ENCODE measurements at regions not wholly inside any gene's neighbourhood (a gene's known extent, or its start where the extent isn't known, plus 50 kb on each side); places are given as distances from the start of the nearest gene placed in this dataset.

GRCh38 chr4:11636551-11636950, 207.9 kb upstream of the HS3ST1 start (continued):
- TF ChIP-seq, protein P1, sequence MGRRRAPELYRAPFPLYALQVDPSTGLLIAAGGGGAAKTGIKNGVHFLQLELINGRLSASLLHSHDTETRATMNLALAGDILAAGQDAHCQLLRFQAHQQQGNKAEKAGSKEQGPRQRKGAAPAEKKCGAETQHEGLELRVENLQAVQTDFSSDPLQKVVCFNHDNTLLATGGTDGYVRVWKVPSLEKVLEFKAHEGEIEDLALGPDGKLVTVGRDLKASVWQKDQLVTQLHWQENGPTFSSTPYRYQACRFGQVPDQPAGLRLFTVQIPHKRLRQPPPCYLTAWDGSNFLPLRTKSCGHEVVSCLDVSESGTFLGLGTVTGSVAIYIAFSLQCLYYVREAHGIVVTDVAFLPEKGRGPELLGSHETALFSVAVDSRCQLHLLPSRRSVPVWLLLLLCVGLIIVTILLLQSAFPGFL (CRISPR knock-in tag; IDR thresholded peaks at IDR 0.05; ENCODE audit: borderline replicate concordance) = no peak
- TF ChIP-seq TCF7 (CRISPR knock-in tag; IDR thresholded peaks at IDR 0.05; ENCODE audit: low read depth) = no peak
- TF ChIP-seq SOX15 (CRISPR knock-in tag; IDR thresholded peaks at IDR 0.05) = no peak
- no peak for TF ChIP-seq NR1H2 (CRISPR knock-in tag; IDR thresholded peaks at IDR 0.05)
- no peak for TF ChIP-seq TEAD4 (CRISPR knock-in tag; IDR thresholded peaks at IDR 0.05)
- TF ChIP-seq AR (CRISPR knock-in tag; IDR thresholded peaks at IDR 0.05) = no peak

DNA sequence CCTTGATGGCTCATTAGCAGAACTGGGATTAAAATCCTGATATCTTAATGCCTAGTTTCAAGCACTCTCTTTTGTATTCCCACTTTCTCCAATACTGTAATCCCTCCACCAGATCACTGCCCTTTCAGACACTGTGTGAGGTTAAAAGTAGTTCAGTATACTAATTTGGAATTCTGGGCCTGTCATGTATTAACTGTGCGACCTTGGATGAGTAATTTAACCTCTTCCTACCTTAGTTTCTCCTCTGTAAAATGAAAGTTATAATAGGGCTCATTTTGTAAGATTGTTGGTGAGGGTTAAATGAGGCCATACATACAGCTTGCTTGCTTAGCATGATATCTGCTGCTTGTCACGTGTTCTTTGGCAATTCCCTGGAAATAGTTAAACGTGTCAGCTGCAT, 207.3 kb upstream of the HS3ST1 start:
- no peak overlapping the region for H3K27ac Mint-ChIP-seq
- peaks cover 3% of the 10 kb centered on the region for H3K4me1 Mint-ChIP-seq
- H3K4me3 Mint-ChIP-seq = no peak overlapping the region
- ChIA-PET CTCF (no interaction called here), POLR2A (no interaction called here)
- peaks cover 69% of the 10 kb centered on the region for H3K36me3 Mint-ChIP-seq
- no peak for TF ChIP-seq ZNF263 (CRISPR knock-in tag; IDR thresholded peaks at IDR 0.05; ENCODE audit: low read depth)
- TF ChIP-seq PRRX2 (CRISPR knock-in tag; IDR thresholded peaks at IDR 0.05) = no peak
- TF ChIP-seq NFATC4 (CRISPR knock-in tag; IDR thresholded peaks at IDR 0.05) = no peak
- TF ChIP-seq, protein P2, sequence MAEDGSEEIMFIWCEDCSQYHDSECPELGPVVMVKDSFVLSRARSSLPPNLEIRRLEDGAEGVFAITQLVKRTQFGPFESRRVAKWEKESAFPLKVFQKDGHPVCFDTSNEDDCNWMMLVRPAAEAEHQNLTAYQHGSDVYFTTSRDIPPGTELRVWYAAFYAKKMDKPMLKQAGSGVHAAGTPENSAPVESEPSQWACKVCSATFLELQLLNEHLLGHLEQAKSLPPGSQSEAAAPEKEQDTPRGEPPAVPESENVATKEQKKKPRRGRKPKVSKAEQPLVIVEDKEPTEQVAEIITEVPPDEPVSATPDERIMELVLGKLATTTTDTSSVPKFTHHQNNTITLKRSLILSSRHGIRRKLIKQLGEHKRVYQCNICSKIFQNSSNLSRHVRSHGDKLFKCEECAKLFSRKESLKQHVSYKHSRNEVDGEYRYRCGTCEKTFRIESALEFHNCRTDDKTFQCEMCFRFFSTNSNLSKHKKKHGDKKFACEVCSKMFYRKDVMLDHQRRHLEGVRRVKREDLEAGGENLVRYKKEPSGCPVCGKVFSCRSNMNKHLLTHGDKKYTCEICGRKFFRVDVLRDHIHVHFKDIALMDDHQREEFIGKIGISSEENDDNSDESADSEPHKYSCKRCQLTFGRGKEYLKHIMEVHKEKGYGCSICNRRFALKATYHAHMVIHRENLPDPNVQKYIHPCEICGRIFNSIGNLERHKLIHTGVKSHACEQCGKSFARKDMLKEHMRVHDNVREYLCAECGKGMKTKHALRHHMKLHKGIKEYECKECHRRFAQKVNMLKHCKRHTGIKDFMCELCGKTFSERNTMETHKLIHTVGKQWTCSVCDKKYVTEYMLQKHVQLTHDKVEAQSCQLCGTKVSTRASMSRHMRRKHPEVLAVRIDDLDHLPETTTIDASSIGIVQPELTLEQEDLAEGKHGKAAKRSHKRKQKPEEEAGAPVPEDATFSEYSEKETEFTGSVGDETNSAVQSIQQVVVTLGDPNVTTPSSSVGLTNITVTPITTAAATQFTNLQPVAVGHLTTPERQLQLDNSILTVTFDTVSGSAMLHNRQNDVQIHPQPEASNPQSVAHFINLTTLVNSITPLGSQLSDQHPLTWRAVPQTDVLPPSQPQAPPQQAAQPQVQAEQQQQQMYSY (CRISPR knock-in tag; IDR thresholded peaks at IDR 0.05) = no peak
- TF ChIP-seq ZBTB21 (CRISPR knock-in tag; IDR thresholded peaks at IDR 0.05; ENCODE audit: borderline replicate concordance) = no peak
- no peak for TF ChIP-seq JAZF1 (CRISPR knock-in tag; IDR thresholded peaks at IDR 0.05)
- H3K9me3 Mint-ChIP-seq = peaks cover 75% of the 10 kb centered on the region
- ATAC-seq = no peak
- DNase-seq (ENCODE audit: low spot score) = no peak
- H3K27me3 Mint-ChIP-seq (ENCODE audit: low read depth) = peaks cover 3% of the 10 kb centered on the region

DNA sequence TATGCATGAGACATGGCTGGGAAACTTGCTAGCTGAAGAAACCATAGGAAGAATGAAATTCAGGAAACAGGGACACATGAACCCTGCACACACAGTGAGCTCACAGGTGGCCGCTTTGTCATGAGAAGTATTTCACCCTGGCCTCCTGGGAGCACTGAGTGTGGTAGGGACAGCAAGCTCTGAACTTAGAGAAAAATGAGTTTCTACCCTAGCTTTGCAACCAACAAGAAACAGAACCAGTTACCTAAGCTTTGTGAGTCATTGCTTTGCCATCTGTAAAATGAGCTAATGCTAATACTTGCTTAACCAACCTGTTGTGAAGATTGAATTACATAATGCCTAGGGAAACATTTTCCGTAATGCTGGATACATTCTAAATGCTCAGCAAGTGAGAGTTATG, 206.6 kb upstream of the HS3ST1 start:
- peaks cover 3% of the 10 kb centered on the region for H3K27me3 Mint-ChIP-seq (ENCODE audit: low read depth)
- H3K4me1 Mint-ChIP-seq = no peaks in the 10 kb centered on the region
- peaks cover 76% of the 10 kb centered on the region for H3K9me3 Mint-ChIP-seq
- ATAC-seq = no peak
- DNase-seq (ENCODE audit: low spot score) = no peak
- POLR2A ChIA-PET = no interaction called here
- H3K36me3 Mint-ChIP-seq = peaks cover 67% of the 10 kb centered on the region
- H3K27ac Mint-ChIP-seq = no peak overlapping the region
- CTCF ChIA-PET = no interaction called here
- TF ChIP-seq RORB (CRISPR knock-in tag; IDR thresholded peaks at IDR 0.05) = no peak
- TF ChIP-seq ATF6 (CRISPR knock-in tag; IDR thresholded peaks at IDR 0.05) = no peak
- no peak for TF ChIP-seq NR2C2 (CRISPR knock-in tag; IDR thresholded peaks at IDR 0.05)
- no peak for TF ChIP-seq ERG (CRISPR knock-in tag; IDR thresholded peaks at IDR 0.05)
- TF ChIP-seq, protein P3, sequence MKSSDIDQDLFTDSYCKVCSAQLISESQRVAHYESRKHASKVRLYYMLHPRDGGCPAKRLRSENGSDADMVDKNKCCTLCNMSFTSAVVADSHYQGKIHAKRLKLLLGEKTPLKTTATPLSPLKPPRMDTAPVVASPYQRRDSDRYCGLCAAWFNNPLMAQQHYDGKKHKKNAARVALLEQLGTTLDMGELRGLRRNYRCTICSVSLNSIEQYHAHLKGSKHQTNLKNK (CRISPR knock-in tag; IDR thresholded peaks at IDR 0.05) = no peak
- TF ChIP-seq ATF2 (CRISPR knock-in tag; IDR thresholded peaks at IDR 0.05; ENCODE audit: borderline replicate concordance, low read depth) = no peak
- no peak for TF ChIP-seq HMGA2 (CRISPR knock-in tag; IDR thresholded peaks at IDR 0.05)
- TF ChIP-seq MXD4 (CRISPR knock-in tag; IDR thresholded peaks at IDR 0.05; ENCODE audit: borderline replicate concordance) = no peak
- TF ChIP-seq ZNF219 (CRISPR knock-in tag; IDR thresholded peaks at IDR 0.05; ENCODE audit: borderline replicate concordance) = no peak
- TF ChIP-seq, protein P4, sequence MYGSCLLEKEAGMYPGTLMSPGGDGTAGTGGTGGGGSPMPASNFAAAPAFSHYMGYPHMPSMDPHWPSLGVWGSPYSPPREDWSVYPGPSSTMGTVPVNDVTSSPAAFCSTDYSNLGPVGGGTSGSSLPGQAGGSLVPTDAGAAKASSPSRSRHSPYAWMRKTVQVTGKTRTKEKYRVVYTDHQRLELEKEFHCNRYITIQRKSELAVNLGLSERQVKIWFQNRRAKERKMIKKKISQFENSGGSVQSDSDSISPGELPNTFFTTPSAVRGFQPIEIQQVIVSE (CRISPR knock-in tag; IDR thresholded peaks at IDR 0.05; ENCODE audit: borderline replicate concordance) = no peak
- H3K4me3 Mint-ChIP-seq = no peak overlapping the region
